Hematopoietic multipotent progenitor cell (in vitro differentiated cells): ENCODE measurements at regions not wholly inside any gene's neighbourhood (a gene's known extent, or its start where the extent isn't known, plus 50 kb on each side); places are given as distances from the start of the nearest gene placed in this dataset.

Experiments used
- DNase-seq, 3 donors: peaks; one replicate each; pipeline ENCODE4 v3.0.0-alpha.2; 2011 to 2015; ENCODE audit warnings: low read depth in 2 of 3, low spot score in 2 of 3

GRCh38 chr15:89421219-89421618 is 75.2 kb downstream of the RHCG start:
- DNase-seq: no peak

GRCh38 chr15:89419370-89419984 is 76.9 kb downstream of the RHCG start:
- DNase-seq: peak in 1 of 3 donors; percentile 73

GRCh38 chr15:89417206-89417725 is 79.1 kb downstream of the RHCG start:
- DNase-seq: no peak

- peak; percentile 39 to 91 (median 89) for DNase-seq
These were observed 79.8 kb downstream of the RHCG start for GRCh38 chr15:89416339-89417183.

GRCh38 chr15:89414571-89414970 is 79.9 kb upstream of the POLG start:
- DNase-seq: no peak

- DNase-seq: no peak
These were observed 79.3 kb upstream of the POLG start for GRCh38 chr15:89413877-89414276.

- DNase-seq: no peak
These were observed 78.3 kb upstream of the POLG start for GRCh38 chr15:89412905-89413411.

GRCh38 chr15:89410039-89410435 is 75.4 kb upstream of the POLG start:
- DNase-seq: no peak

- no peak for DNase-seq
These were observed 74.8 kb upstream of the POLG start for GRCh38 chr15:89409184-89410038.

- no peak for DNase-seq
These were observed 74.0 kb upstream of the POLG start for GRCh38 chr15:89408372-89409183.

- peak in 2 of 3 donors; percentile 51 to 58 for DNase-seq
These were observed 72.5 kb upstream of the POLG start for GRCh38 chr15:89406940-89407607.

GRCh38 chr15:89406218-89406939 is 71.8 kb upstream of the POLG start:
- no peak for DNase-seq

GRCh38 chr15:89405494-89405893 is 70.9 kb upstream of the POLG start:
- DNase-seq: no peak

- DNase-seq: no peak
These were observed 69.4 kb upstream of the POLG start for GRCh38 chr15:89404023-89404422.

GRCh38 chr15:89402518-89402805 is 67.8 kb upstream of the POLG start:
- no peak for DNase-seq

GRCh38 chr15:89401631-89402517 is 67.2 kb upstream of the POLG start:
- DNase-seq: no peak

- no peak for DNase-seq
These were observed 66.3 kb upstream of the POLG start for GRCh38 chr15:89400782-89401545.
